GM18909 (cell line): ENCODE measurements at regions not wholly inside any gene's neighbourhood (a gene's known extent, or its start where the extent isn't known, plus 50 kb on each side); places are given as distances from the start of the nearest gene placed in this dataset.
"Not testable (repeated sequence)": the region's sequence is repeated elsewhere in the genome, so short reads cannot be mapped to it uniquely, and the experiment has no call there.

Experiments
- ATAC-seq: cut with Tn5 transposase; IDR thresholded peaks from one replicate; pipeline ENCODE4 v1.9.1; 2021; ENCODE audit warnings: mild to moderate bottlenecking; ENCODE audit not compliant: unreplicated experiment, poor library complexity

- ATAC-seq, result no peak
Observed at GRCh38 chr11:29124470-29124869, 892.4 kb downstream of the KCNA4 start.

- ATAC-seq, result no peak
Observed at GRCh38 chr11:29119707-29120618, 896.9 kb downstream of the KCNA4 start.

GRCh38 chr11:29119116-29119515 is 897.7 kb downstream of the KCNA4 start:
- no peak for ATAC-seq

- no peak for ATAC-seq
Observed at GRCh38 chr11:29100967-29101366, 915.9 kb downstream of the KCNA4 start.

- ATAC-seq, result no peak
Observed at GRCh38 chr11:29095821-29096220, 921.0 kb downstream of the KCNA4 start.

- ATAC-seq, result no peak
Observed at GRCh38 chr11:29093416-29094120, 923.3 kb downstream of the KCNA4 start.

GRCh38 chr11:29087200-29087812 is 929.5 kb downstream of the KCNA4 start:
- ATAC-seq, result no peak

GRCh38 chr11:29075726-29076125 is 941.1 kb downstream of the KCNA4 start:
- no peak for ATAC-seq

GRCh38 chr11:29063630-29064361 is 953.0 kb downstream of the KCNA4 start:
- ATAC-seq, result no peak

GRCh38 chr11:29061452-29061851 is 953.3 kb downstream of the METTL15 start:
- ATAC-seq, result no peak

GRCh38 chr11:29056487-29056886 is 948.3 kb downstream of the METTL15 start:
- ATAC-seq, result not testable (repeated sequence)

GRCh38 chr11:29051935-29052334 is 943.7 kb downstream of the METTL15 start:
- ATAC-seq, result no peak

GRCh38 chr11:29050962-29051361 is 942.8 kb downstream of the METTL15 start:
- ATAC-seq, result not testable (repeated sequence)

- ATAC-seq, result no peak
Observed at GRCh38 chr11:29040489-29040888, 932.3 kb downstream of the METTL15 start.

GRCh38 chr11:29032384-29033149 is 924.4 kb downstream of the METTL15 start:
- no peak for ATAC-seq

- no peak for ATAC-seq
Observed at GRCh38 chr11:29029452-29029851, 921.3 kb downstream of the METTL15 start.

GRCh38 chr11:29027436-29027835 is 919.2 kb downstream of the METTL15 start:
- no peak for ATAC-seq

- ATAC-seq, result no peak
Observed at GRCh38 chr11:29026286-29026685, 918.1 kb downstream of the METTL15 start.

GRCh38 chr11:29025001-29025400 is 916.8 kb downstream of the METTL15 start:
- ATAC-seq, result no peak

GRCh38 chr11:29024386-29024785 is 916.2 kb downstream of the METTL15 start:
- ATAC-seq, result no peak
